ENCODE measurements at regions not wholly inside any gene's neighbourhood (a gene's known extent, or its start where the extent isn't known, plus 50 kb on each side); places are given as distances from the start of the nearest gene placed in this dataset.

DNA sequence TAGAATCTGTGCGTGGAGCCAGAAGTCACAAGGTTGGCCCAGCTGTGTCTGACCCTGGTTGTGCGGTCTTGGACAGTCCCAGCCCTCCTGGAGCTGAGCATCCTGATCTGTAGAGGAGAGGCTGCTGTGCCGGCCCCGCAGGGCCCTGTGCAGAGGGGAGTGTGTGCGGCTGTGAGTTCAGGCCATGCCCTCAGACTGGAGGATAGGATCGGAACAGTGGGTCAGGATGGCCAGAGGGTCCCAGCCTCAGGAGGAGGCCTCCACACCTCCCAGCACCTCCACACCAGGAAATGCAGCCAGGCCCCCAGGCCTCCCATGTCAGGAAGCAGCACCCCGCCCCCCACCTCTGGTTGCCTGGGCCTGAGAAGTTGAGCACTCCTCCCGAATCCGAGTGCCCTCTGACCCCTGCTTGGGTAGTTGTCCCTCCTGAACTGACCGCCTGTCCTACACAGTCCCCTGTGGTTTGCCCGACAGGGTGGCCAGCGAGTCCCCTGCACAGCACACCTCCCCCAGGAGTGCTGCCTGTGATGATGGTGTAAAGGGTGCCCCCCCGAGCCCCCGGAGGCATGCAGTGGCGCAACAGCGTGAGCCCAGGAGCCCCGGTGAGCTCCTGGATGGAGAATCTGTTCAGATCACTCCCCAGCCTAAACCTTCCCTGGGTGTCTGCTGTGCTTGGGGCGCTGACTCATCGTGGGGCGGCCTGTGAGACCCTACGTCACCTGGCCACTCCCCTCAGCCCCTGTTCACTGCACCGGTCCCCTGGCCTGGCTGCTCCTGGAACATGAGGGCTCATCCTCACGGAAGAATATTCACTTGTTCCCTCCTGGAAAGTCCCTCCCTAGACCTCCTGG lies 285.2 kb downstream of the SEC14L1 start:
- Histone ChIP-seq H3K27ac (ENCODE audit: extremely low read depth, low read depth, low read length) (peak overlapping the region; percentile 38; the same call in 1 of the 3 replicates), H3K9me3 (replicated peaks; ENCODE audit: control insufficient read depth, insufficient read depth, low read depth, low read length) (no peaks in the 10 kb centered on the region), H3K4me3 (no peak overlapping the region), H2AFZ (ENCODE audit: low read depth, low read length) (no peak overlapping the region), H3K27me3 (ENCODE audit: control insufficient read depth in 2 of 2, insufficient read depth in 2 of 2, low read length in 2 of 2) (no peaks in the 10 kb centered on the region), H4K20me1 (replicated peaks; ENCODE audit: control insufficient read depth, insufficient read depth, low read length) (peaks cover 71% of the 10 kb centered on the region), H3K4me1 (replicated peaks in 1 of 2; ENCODE audit: control insufficient read depth in 2 of 2, insufficient read depth in 2 of 2, low read length in 2 of 2) (peaks cover 45 to 83% of the 10 kb centered on the region in 2 experiments), H3K9me1 (ENCODE audit: control insufficient read depth, insufficient read depth, low read length) (peaks cover 8% of the 10 kb centered on the region), H3K4me2 (ENCODE audit: insufficient read depth, low read length) (peak overlapping the region; percentile 6; the same call in 1 of the 2 replicates), H3K9ac (ENCODE audit: insufficient read depth in 1 of 2, low read depth in 2 of 2, low read length in 2 of 2) (peak overlapping the region in 1 of 2 experiments; percentile 29; a peak in 1 of 4 replicates), H3K36me3 (ENCODE audit: control insufficient read depth, insufficient read depth, low read length) (peaks cover 9% of the 10 kb centered on the region; the same call in 2 of the 3 replicates), H3K79me2 (ENCODE audit: control insufficient read depth, insufficient read depth, low read length) (peaks cover 54% of the 10 kb centered on the region)
- POLR2A ChIA-PET = interaction anchor here (2.0 kb wide), 1 partner anchor 25 kb away, joined by 5 read pairs; no protein-coding TSS in a partner anchor
- in situ Hi-C loops (cut with MboI) = loop anchor here (5.0 kb wide), 1 partner anchor 66 kb away; no protein-coding TSS in a partner anchor
- ATAC-seq (peak; percentile 87), FAIRE-seq (peak; percentile 94), DNase-seq (ENCODE audit: extremely low read depth in 1 of 4, low spot score in 3 of 4) (peak; percentile 82 to 88 (median 84))
- CTCF ChIA-PET (ENCODE audit: low intra/inter-chr PET ratio) = no interaction called here
- WGBS (ENCODE audit: insufficient coverage, low coverage, missing lambda C conversion rate) = 31% methylated on average over 21 of the region's 23 CpGs
- no TSS peak for BruUV-seq (replicated peaks)
- intact Hi-C loops (cut with micrococcal nuclease) = loop anchor here (5.0 kb wide), 2 partner anchors 54 to 94 kb away; no protein-coding TSS in a partner anchor
- TF ChIP-seq ZNF561 (CRISPR knock-in tag; conservative IDR thresholded peaks at IDR 0.05) = no peak
- TF ChIP-seq, protein P1, sequence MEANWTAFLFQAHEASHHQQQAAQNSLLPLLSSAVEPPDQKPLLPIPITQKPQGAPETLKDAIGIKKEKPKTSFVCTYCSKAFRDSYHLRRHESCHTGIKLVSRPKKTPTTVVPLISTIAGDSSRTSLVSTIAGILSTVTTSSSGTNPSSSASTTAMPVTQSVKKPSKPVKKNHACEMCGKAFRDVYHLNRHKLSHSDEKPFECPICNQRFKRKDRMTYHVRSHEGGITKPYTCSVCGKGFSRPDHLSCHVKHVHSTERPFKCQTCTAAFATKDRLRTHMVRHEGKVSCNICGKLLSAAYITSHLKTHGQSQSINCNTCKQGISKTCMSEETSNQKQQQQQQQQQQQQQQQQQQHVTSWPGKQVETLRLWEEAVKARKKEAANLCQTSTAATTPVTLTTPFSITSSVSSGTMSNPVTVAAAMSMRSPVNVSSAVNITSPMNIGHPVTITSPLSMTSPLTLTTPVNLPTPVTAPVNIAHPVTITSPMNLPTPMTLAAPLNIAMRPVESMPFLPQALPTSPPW (CRISPR knock-in tag; IDR thresholded peaks at IDR 0.05) = peak; percentile 16; the same call in 1 of the 2 replicates
- TF ChIP-seq JUND (IDR thresholded peaks at IDR 0.05; ENCODE audit: borderline replicate concordance, low read depth, low read length) = peak; percentile 90
- TF ChIP-seq JUND (tag; IDR thresholded peaks at IDR 0.05; ENCODE audit: borderline replicate concordance, low read depth, low read length) = peak; percentile 76; the same call in 1 of the 3 replicates
- TF ChIP-seq ZSCAN32 (CRISPR knock-in tag; IDR thresholded peaks at IDR 0.05) = no peak
- TF ChIP-seq, protein P2, sequence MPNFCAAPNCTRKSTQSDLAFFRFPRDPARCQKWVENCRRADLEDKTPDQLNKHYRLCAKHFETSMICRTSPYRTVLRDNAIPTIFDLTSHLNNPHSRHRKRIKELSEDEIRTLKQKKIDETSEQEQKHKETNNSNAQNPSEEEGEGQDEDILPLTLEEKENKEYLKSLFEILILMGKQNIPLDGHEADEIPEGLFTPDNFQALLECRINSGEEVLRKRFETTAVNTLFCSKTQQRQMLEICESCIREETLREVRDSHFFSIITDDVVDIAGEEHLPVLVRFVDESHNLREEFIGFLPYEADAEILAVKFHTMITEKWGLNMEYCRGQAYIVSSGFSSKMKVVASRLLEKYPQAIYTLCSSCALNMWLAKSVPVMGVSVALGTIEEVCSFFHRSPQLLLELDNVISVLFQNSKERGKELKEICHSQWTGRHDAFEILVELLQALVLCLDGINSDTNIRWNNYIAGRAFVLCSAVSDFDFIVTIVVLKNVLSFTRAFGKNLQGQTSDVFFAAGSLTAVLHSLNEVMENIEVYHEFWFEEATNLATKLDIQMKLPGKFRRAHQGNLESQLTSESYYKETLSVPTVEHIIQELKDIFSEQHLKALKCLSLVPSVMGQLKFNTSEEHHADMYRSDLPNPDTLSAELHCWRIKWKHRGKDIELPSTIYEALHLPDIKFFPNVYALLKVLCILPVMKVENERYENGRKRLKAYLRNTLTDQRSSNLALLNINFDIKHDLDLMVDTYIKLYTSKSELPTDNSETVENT (CRISPR knock-in tag; IDR thresholded peaks at IDR 0.05) = no peak
- no peak for TF ChIP-seq ZNF239 (CRISPR knock-in tag; IDR thresholded peaks at IDR 0.05)
- TF ChIP-seq ZNF316 (IDR thresholded peaks at IDR 0.05) = peak; percentile 76
- TF ChIP-seq, protein P3, sequence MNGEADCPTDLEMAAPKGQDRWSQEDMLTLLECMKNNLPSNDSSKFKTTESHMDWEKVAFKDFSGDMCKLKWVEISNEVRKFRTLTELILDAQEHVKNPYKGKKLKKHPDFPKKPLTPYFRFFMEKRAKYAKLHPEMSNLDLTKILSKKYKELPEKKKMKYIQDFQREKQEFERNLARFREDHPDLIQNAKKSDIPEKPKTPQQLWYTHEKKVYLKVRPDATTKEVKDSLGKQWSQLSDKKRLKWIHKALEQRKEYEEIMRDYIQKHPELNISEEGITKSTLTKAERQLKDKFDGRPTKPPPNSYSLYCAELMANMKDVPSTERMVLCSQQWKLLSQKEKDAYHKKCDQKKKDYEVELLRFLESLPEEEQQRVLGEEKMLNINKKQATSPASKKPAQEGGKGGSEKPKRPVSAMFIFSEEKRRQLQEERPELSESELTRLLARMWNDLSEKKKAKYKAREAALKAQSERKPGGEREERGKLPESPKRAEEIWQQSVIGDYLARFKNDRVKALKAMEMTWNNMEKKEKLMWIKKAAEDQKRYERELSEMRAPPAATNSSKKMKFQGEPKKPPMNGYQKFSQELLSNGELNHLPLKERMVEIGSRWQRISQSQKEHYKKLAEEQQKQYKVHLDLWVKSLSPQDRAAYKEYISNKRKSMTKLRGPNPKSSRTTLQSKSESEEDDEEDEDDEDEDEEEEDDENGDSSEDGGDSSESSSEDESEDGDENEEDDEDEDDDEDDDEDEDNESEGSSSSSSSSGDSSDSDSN (IDR thresholded peaks at IDR 0.05; ENCODE audit: borderline replicate concordance in 1 of 2, low read depth in 2 of 2, low read length in 2 of 2) = no peak
- no peak for TF ChIP-seq RFX5 (IDR thresholded peaks at IDR 0.05; ENCODE audit: low read depth, low read length)
- TF ChIP-seq ZNF24 (IDR thresholded peaks at IDR 0.05) = no peak
- TF ChIP-seq BCOR (IDR thresholded peaks at IDR 0.05) = no peak
- TF ChIP-seq ZNF436 (CRISPR knock-in tag; IDR thresholded peaks at IDR 0.05) = no peak
- TF ChIP-seq PRPF4 (IDR thresholded peaks at IDR 0.05; ENCODE audit: insufficient read depth, low read depth, low read length, poor library complexity, severe bottlenecking) = no peak
- TF ChIP-seq CREBBP (IDR thresholded peaks at IDR 0.05; ENCODE audit: low read depth, low read length) = no peak
